PC-3 (cell line): ENCODE measurements at regions not wholly inside any gene's neighbourhood (a gene's known extent, or its start where the extent isn't known, plus 50 kb on each side); places are given as distances from the start of the nearest gene placed in this dataset.

Experiments
- ATAC-seq: fragments of 200-7000 bp; cut with Tn5 transposase; 2 replicates; pipeline ENCODE4 v1.9.1; 2020; ENCODE audit warnings: mild to moderate bottlenecking, moderate library complexity
- BruUV-seq: library from RNA; stranded (reverse); fragments of 400-500 nt; replicated peaks from 2 replicates; lab custom pipeline; 2021; lab: Mats Ljungman, UMichigan
- CTCF ChIA-PET: fragments of 300-600 bp; sonication (Branson Sonifier 250); formaldehyde crosslinking; loops from one replicate; lab custom pipeline; 2022; ENCODE audit warnings: antibody characterized with exemption; lab: Charles Lee
- POLR2A ChIA-PET: fragments of 300-600 bp; sonication (Branson Sonifier 250); formaldehyde crosslinking; loops from one replicate; lab custom pipeline; 2022; ENCODE audit warnings: antibody characterized with exemption; ENCODE audit not compliant: unreplicated experiment; lab: Charles Lee
- DNase-seq: peaks from one replicate; pipeline ENCODE4 v3.0.0-alpha.2; 2015
- H2AFZ ChIP-seq: fragments of 300-600 bp; sonication (generic); 2 replicates; pipeline ENCODE4 v1.6.0; 2016; ENCODE audit warnings: antibody characterized with exemption, low read length
- H3F3A ChIP-seq: fragments of 300-600 bp; sonication (generic); one replicate; pipeline ENCODE4 v1.6.0; 2017; ENCODE audit warnings: antibody characterized with exemption, low read length, control low read depth, mild to moderate bottlenecking; ENCODE audit not compliant: unreplicated experiment
- H3K27ac ChIP-seq: fragments of 300-600 bp; sonication (generic); 2 replicates; pipeline ENCODE4 v1.5.1; 2016; ENCODE audit warnings: mild to moderate bottlenecking, low read length
- H3K27me3 ChIP-seq: fragments of 300-600 bp; sonication (generic); 2 replicates; pipeline ENCODE4 v1.6.1; 2016; ENCODE audit warnings: low read length, mixed read lengths
- H3K36me3 ChIP-seq: fragments of 300-600 bp; sonication (generic); 2 replicates; pipeline ENCODE4 v1.6.1; 2016; ENCODE audit warnings: low read depth, mixed run types, low read length, mixed read lengths
- H3K4me1 ChIP-seq: fragments of 300-600 bp; sonication (generic); 2 replicates; pipeline ENCODE4 v1.5.1; 2016; ENCODE audit warnings: low read length; ENCODE audit not compliant: insufficient read depth
- H3K4me2 ChIP-seq: fragments of 300-600 bp; sonication (generic); 2 replicates; pipeline ENCODE4 v1.6.0; 2016; ENCODE audit warnings: low read length
- H3K4me3 ChIP-seq: fragments of 300-600 bp; sonication (generic); 2 replicates; pipeline ENCODE4 v1.5.1; 2016; ENCODE audit warnings: mild to moderate bottlenecking, low read length, mixed read lengths
- H3K79me2 ChIP-seq: fragments of 300-600 bp; sonication (generic); 2 replicates; pipeline ENCODE4 v1.6.1; 2017; ENCODE audit warnings: low read length, mixed read lengths
- H3K9ac ChIP-seq: fragments of 300-600 bp; sonication (generic); 2 replicates; pipeline ENCODE4 v1.6.0; 2016; ENCODE audit warnings: mild to moderate bottlenecking, low read length
- H3K9me2 ChIP-seq: fragments of 300-600 bp; sonication (generic); replicated peaks from 2 replicates; pipeline ENCODE4 v1.6.1; 2016; ENCODE audit warnings: mixed run types, low read length, mixed read lengths
- H3K9me3 ChIP-seq: fragments of 300-600 bp; sonication (generic); 2 replicates; pipeline ENCODE4 v1.6.1; 2016; ENCODE audit warnings: low read length, mixed read lengths
- H4K20me1 ChIP-seq: fragments of 300-600 bp; sonication (generic); 2 replicates; pipeline ENCODE4 v1.6.1; 2016; ENCODE audit warnings: low read length, mixed read lengths
- CTCF ChIP-seq: fragments of 300-600 bp; sonication (generic); conservative IDR thresholded peaks from 2 replicates; pipeline ENCODE4 v1.5.1; 2017; ENCODE audit warnings: antibody characterized with exemption, low read depth, mild to moderate bottlenecking, low read length
- EZH2 ChIP-seq: fragments of 300-600 bp; sonication (generic); IDR thresholded peaks from one replicate; pipeline ENCODE4 v1.6.1; 2017; ENCODE audit warnings: antibody characterized with exemption, mild to moderate bottlenecking, low read length; ENCODE audit not compliant: unreplicated experiment
- EZH2phosphoT487 ChIP-seq: fragments of 300-600 bp; sonication (generic); IDR thresholded peaks from 2 replicates; pipeline ENCODE4 v1.6.1; 2018; ENCODE audit warnings: mild to moderate bottlenecking, antibody characterized with exemption, low read length, borderline replicate concordance
- intact Hi-C: fragments of 100-400 bp; cut with micrococcal nuclease; formaldehyde crosslinking; loops from 2 replicates; pipeline ENCODE4 v1.9.0; 2023

- H3K9ac ChIP-seq, result no peak overlapping the region
- no peak overlapping the region for H2AFZ ChIP-seq
- H3K27me3 ChIP-seq, result no peaks in the 10 kb centered on the region
- TF ChIP-seq CTCF (no peak), EZH2phosphoT487 (no peak), EZH2 (no peak)
- DNase-seq (no peak), ATAC-seq (no peak)
- intact Hi-C loops, result no loop called here
- 0 out of 2 replicates have a peak, but pooled peaks cover under 1% of the 10 kb centered on the region for H3K4me1 ChIP-seq
- H3K4me2 ChIP-seq, result peak overlapping the region; percentile 89; the same call in 1 of the 2 replicates
- CTCF ChIA-PET, result no interaction called here
- H3K79me2 ChIP-seq, result no peaks in the 10 kb centered on the region
- no peaks in the 10 kb centered on the region for H3K36me3 ChIP-seq
- no peaks in the 10 kb centered on the region for H3K9me2 ChIP-seq
- POLR2A ChIA-PET, result no interaction called here
- no peaks in the 10 kb centered on the region for H3K9me3 ChIP-seq
- no TSS peak for BruUV-seq
- no peaks in the 10 kb centered on the region for H4K20me1 ChIP-seq
- H3K27ac ChIP-seq, result no peak overlapping the region
- no peak overlapping the region for H3K4me3 ChIP-seq
- H3F3A ChIP-seq, result no peaks in the 10 kb centered on the region
Measured at GRCh38 chr21:31560479-31560878, 99.0 kb upstream of the SOD1 start.

GRCh38 chr21:31559368-31560119 is 99.9 kb upstream of the SOD1 start:
- DNase-seq (peak; percentile 93), ATAC-seq (peak; percentile 84)
- ChIA-PET CTCF (interaction anchor here (0.6 to 1.3 kb wide), 2 partner anchors 21 to 58 kb away, joined by 4 to 5 read pairs; no protein-coding TSS in a partner anchor), POLR2A (interaction anchor here (0.5 kb wide), 1 partner anchor 248 kb away, joined by 3 read pairs; no protein-coding TSS in a partner anchor)
- intact Hi-C loops, result loop anchor here (2.0 kb wide), 1 partner anchor 205 kb away; no protein-coding TSS in a partner anchor
- H3K4me1 ChIP-seq, result peaks cover 8% of the 10 kb centered on the region
- no peaks in the 10 kb centered on the region for H3K27me3 ChIP-seq
- no peaks in the 10 kb centered on the region for H3K36me3 ChIP-seq
- peak overlapping the region; percentile 60 for H3K9ac ChIP-seq
- H3K4me3 ChIP-seq, result peak overlapping the region; percentile 78
- no peak overlapping the region for H3K27ac ChIP-seq
- BruUV-seq, result TSS peak; percentile 44
- H3F3A ChIP-seq, result no peaks in the 10 kb centered on the region
- H3K4me2 ChIP-seq, result peak overlapping the region; percentile 89
- H2AFZ ChIP-seq, result peak overlapping the region; percentile 86
- no peaks in the 10 kb centered on the region for H3K9me2 ChIP-seq
- no peaks in the 10 kb centered on the region for H4K20me1 ChIP-seq
- no peak for TF ChIP-seq EZH2
- no peak for TF ChIP-seq EZH2phosphoT487
- no peak for TF ChIP-seq CTCF
- H3K9me3 ChIP-seq, result no peaks in the 10 kb centered on the region
- H3K79me2 ChIP-seq, result no peaks in the 10 kb centered on the region

- Histone ChIP-seq H3K9ac (peak overlapping the region; percentile 60), H3K36me3 (no peaks in the 10 kb centered on the region), H3K9me3 (no peaks in the 10 kb centered on the region), H3K79me2 (peaks cover 1% of the 10 kb centered on the region; the same call in 1 of the 2 replicates), H3K4me1 (peaks cover 14% of the 10 kb centered on the region), H3F3A (no peaks in the 10 kb centered on the region), H2AFZ (peak overlapping the region; percentile 86), H3K4me3 (peak overlapping the region; percentile 78), H4K20me1 (no peaks in the 10 kb centered on the region), H3K27ac (no peak overlapping the region), H3K4me2 (peak overlapping the region; percentile 89), H3K27me3 (no peaks in the 10 kb centered on the region), H3K9me2 (no peaks in the 10 kb centered on the region)
- BruUV-seq, result no TSS peak
- peak; percentile 90 for ATAC-seq
- CTCF ChIA-PET, result interaction anchor here (0.6 to 1.3 kb wide), 2 partner anchors 21 to 57 kb away, joined by 4 to 5 read pairs; no protein-coding TSS in a partner anchor
- POLR2A ChIA-PET, result interaction anchor here (0.5 kb wide), 1 partner anchor 248 kb away, joined by 3 read pairs; no protein-coding TSS in a partner anchor
- DNase-seq, result peak; percentile 92
- no peak for TF ChIP-seq EZH2phosphoT487
- no peak; the same call in 1 of the 2 replicates for TF ChIP-seq CTCF
- no peak for TF ChIP-seq EZH2
- intact Hi-C loops, result loop anchor here (2.0 kb wide), 1 partner anchor 204 kb away; no protein-coding TSS in a partner anchor
Measured at GRCh38 chr21:31558962-31559367, 100.5 kb upstream of the SOD1 start.
